HG03280 (cell line): ENCODE measurements at regions not wholly inside any gene's neighbourhood (a gene's known extent, or its start where the extent isn't known, plus 50 kb on each side); places are given as distances from the start of the nearest gene placed in this dataset.

Experiments
- ATAC-seq: cut with Tn5 transposase; IDR thresholded peaks from one replicate; pipeline ENCODE4 v1.9.1; 2021; ENCODE audit warnings: mild to moderate bottlenecking, moderate library complexity; ENCODE audit not compliant: unreplicated experiment

DNA sequence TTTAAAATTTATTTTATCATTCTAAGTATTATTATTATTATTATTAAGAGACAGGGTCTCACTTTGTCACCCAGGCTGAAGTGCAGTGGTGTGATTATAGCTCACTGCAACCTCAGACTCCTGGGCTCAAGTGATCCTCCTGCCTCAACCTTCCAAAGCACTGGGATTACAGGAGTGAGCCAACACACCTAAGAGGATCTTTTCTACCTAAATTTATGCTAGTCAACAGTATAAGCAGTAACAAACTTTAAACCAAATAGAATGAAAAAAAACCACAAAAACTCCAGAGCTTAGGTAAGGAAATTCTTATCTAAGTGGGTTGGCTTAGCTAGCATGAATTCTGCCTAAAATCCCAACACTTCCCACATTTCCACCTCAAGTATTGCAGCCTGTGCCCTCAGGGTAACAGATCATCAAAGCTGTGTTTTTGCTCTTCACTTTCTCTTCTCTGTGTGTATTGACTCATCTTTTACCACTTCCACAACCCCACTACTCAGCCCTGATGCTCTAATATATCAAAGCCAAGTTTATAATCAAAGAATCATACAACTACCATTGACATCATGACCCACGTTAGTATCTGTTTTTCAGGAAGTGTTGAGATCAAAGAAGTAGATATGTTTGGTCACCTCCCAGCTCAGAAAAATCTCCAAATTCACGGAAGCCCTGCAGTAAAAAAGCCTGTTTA, 93.7 kb upstream of the SPON1 start:
- no peak for ATAC-seq

GRCh38 chr11:13869398-13869886, 93.1 kb upstream of the SPON1 start:
- no peak for ATAC-seq

DNA sequence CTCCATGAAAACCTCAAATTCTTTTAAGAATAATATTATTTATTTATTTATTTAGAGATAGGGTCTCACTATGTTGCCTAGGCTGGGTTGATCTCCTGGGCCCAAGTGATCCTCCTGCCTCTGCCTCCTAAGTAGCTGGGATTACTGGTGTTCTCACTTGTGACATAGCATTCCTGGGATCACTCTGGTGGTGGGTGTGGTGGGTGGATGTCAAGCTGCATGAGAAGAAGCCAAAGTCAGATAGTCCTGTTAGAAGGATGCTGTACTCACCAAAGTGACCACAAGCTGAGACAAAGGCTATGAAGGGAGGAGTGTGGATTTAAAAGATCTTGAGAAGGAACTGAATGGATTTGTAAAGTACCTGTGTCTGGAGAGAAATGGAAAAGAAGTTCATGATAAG, 87.9 kb upstream of the SPON1 start:
- ATAC-seq, result no peak

- ATAC-seq, result no peak
Observed at GRCh38 chr11:13875643-13876042, 86.9 kb upstream of the SPON1 start.

GRCh38 chr11:13876423-13876822, 86.1 kb upstream of the SPON1 start:
- ATAC-seq, result no peak

- ATAC-seq, result no peak
Observed at GRCh38 chr11:13878077-13878476, 84.4 kb upstream of the SPON1 start.

- no peak for ATAC-seq
Observed at GRCh38 chr11:13880634-13881033, 81.9 kb upstream of the SPON1 start.

GRCh38 chr11:13881226-13881905, 81.2 kb upstream of the SPON1 start:
- ATAC-seq, result no peak

DNA sequence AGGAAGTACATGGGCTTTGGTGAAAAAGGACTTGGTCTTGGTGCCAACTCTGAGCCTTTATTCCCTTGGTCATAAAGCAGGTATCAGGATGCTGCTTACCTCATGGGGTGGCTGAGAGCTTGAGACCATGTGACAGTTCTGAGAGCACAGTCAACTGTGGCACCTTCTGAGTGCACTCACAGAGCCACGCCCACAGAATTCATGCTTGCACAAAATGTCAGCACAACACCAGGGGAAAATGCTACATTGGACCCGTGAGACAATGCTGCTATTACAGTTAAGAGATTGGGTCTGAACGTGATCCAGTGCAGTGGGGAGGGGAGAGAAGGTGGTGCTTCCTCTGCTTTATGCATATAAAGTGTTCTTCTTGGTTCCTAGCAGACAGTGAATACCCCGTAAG, 79.5 kb upstream of the SPON1 start:
- peak; percentile 65 for ATAC-seq

DNA sequence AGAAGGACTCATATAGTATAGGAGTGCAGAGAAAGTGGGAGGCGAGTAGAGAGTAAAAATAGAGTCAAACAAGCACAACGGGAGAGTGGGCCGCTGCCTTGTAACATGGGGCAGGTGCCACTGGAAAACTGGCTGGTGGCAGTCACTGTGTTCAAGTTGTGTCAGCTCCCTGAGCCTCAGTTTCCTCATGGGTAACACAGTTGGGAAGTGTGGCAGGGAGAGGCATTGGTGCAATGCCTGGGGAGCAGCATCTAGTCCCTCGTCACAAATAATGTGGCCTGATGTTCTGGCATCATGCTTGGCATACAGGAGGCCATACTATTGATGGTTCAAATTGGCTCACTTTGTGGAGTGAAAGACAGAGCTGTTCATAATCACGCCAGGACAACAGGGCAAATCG, 78.9 kb upstream of the SPON1 start:
- ATAC-seq, result no peak

- no peak for ATAC-seq
Observed at GRCh38 chr11:13884158-13884799, 78.2 kb upstream of the SPON1 start.

DNA sequence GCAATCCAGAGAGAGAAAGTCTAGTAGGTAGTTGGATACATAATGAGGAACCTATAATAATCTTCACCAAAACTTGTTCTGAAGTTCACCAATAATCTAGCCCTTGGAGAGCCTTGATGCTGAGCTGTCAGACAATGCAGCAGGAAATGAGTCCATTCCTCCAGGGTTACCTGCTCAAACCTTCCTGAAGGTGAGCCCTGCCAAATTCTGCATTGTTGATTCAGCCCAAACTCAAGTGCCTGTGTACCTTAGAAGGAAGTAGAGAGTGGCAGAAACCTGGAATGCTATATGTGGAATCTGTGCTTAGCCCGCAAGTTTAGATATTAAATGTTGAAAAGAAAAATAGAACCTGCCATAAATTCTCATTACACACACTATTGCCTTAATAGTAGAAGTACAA, 77.4 kb upstream of the SPON1 start:
- no peak for ATAC-seq

GRCh38 chr11:13889552-13890249, 72.8 kb upstream of the SPON1 start:
- ATAC-seq, result no peak

DNA sequence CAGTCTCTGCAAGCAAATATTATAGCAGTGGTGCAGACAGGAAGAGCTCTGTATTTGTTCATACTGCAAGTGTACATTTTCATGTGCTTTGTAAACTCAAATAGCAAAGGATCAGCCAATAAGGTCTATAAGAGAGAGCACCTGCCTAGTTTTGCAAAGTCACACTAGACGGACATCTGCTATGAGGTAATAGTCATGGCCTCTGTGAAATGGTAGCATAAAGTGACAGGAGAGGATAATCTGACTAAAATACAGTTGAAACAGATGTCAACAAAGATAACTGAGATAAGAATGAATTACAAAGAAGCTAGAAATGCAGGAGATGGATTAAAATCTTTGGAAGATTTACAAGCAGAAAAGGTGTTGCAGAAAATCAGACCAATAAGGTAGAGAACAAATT, 70.6 kb upstream of the SPON1 start:
- no peak for ATAC-seq

GRCh38 chr11:13896175-13896980, 66.1 kb upstream of the SPON1 start:
- ATAC-seq, result no peak

- no peak for ATAC-seq
Observed at GRCh38 chr11:13896981-13897353, 65.6 kb upstream of the SPON1 start.

GRCh38 chr11:13897646-13898276, 64.8 kb upstream of the SPON1 start:
- no peak for ATAC-seq

GRCh38 chr11:13899603-13900002, 62.9 kb upstream of the SPON1 start:
- ATAC-seq, result no peak

GRCh38 chr11:13902523-13902922, 60.0 kb upstream of the SPON1 start:
- ATAC-seq, result no peak

DNA sequence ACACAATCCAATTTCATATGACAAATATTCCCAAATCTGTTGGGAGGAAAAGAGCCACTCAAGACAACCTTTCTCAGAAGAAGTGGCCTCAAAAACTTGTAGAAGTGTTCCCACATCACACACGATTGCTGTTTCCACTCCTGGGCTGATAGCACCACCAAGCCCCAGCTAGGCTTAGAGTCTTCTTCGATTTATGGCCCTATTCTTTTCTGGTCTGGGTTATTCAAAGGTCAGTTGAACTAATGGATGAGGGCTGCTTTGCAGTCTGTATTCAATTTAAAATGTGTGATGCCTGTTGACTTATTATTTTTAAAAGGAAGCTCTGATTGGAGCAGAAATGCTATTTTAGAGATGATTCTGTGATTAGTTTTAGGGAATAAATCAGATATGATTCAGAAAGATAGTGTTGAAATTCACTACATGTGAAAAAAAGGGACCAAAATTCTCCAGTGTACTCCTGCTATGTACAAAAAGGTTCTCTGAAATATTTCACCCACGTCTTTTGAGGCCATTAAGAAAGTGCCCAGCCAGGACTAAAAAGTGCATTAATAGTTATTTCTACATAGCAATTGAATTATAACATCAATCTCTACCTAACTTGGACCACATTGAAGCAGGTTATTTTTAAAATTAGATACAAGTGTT, 57.3 kb upstream of the SPON1 start:
- ATAC-seq, result no peak
